ENCODE measurements at regions not wholly inside any gene's neighbourhood (a gene's known extent, or its start where the extent isn't known, plus 50 kb on each side); places are given as distances from the start of the nearest gene placed in this dataset.

DNA sequence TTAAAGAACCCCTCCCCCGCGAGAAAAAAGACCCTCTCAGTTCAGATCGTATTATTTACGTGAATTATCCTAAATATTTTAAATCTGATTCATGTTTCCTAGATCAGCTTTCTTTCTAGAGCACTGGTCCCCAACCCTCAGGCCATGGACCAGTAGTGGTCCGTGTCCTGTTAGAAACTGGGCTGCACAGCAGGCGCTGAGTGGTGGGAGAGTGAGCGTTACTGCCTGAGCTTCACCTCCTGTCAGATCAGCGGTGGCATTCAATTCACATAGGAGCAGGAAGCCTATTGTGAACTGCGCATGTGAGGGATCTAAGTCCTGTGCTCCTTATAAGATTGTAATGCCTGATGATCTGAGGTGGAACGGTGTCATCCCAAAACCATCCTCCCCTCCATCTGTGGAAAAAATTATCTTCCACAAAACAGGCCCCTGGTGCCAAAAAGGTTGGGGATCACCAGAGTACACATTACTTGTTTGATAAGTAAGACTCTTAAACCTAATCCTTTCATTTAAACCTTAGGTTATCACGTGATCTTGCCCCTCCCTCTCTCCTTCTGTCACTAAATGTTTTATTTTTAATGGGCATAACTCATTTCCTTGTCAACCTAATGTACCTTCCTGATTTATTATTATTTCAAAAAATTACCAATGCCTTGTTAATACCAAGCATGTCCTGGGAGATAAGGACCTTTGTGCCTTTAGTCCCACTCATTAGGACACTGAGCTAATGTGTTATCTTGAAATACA, 442.9 kb downstream of the TLL1 start:
- H3K4me3 Mint-ChIP-seq (ENCODE audit: low read depth, unreplicated experiment): no peak overlapping the region
- H3K27ac Mint-ChIP-seq (ENCODE audit: unreplicated experiment): no peak overlapping the region
- no TSS peak for BruUV-seq (replicated peaks)
- H3K4me1 Mint-ChIP-seq (ENCODE audit: low read depth, unreplicated experiment): peaks cover 13% of the 10 kb centered on the region
- no peaks in the 10 kb centered on the region for H3K36me3 Mint-ChIP-seq (ENCODE audit: insufficient read depth, unreplicated experiment)
- TF ChIP-seq, protein P1, sequence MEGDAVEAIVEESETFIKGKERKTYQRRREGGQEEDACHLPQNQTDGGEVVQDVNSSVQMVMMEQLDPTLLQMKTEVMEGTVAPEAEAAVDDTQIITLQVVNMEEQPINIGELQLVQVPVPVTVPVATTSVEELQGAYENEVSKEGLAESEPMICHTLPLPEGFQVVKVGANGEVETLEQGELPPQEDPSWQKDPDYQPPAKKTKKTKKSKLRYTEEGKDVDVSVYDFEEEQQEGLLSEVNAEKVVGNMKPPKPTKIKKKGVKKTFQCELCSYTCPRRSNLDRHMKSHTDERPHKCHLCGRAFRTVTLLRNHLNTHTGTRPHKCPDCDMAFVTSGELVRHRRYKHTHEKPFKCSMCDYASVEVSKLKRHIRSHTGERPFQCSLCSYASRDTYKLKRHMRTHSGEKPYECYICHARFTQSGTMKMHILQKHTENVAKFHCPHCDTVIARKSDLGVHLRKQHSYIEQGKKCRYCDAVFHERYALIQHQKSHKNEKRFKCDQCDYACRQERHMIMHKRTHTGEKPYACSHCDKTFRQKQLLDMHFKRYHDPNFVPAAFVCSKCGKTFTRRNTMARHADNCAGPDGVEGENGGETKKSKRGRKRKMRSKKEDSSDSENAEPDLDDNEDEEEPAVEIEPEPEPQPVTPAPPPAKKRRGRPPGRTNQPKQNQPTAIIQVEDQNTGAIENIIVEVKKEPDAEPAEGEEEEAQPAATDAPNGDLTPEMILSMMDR (IDR thresholded peaks at IDR 0.05; ENCODE audit: unreplicated experiment): no peak
- CTCF ChIA-PET: no interaction called here
- H3K27me3 Mint-ChIP-seq (ENCODE audit: unreplicated experiment): no peaks in the 10 kb centered on the region
- intact Hi-C loops (cut with micrococcal nuclease; ENCODE audit: unreplicated experiment): no loop called here
- DNase-seq: no peak
- no peaks in the 10 kb centered on the region for H3K9me3 Mint-ChIP-seq (ENCODE audit: low read depth, unreplicated experiment)

DNA sequence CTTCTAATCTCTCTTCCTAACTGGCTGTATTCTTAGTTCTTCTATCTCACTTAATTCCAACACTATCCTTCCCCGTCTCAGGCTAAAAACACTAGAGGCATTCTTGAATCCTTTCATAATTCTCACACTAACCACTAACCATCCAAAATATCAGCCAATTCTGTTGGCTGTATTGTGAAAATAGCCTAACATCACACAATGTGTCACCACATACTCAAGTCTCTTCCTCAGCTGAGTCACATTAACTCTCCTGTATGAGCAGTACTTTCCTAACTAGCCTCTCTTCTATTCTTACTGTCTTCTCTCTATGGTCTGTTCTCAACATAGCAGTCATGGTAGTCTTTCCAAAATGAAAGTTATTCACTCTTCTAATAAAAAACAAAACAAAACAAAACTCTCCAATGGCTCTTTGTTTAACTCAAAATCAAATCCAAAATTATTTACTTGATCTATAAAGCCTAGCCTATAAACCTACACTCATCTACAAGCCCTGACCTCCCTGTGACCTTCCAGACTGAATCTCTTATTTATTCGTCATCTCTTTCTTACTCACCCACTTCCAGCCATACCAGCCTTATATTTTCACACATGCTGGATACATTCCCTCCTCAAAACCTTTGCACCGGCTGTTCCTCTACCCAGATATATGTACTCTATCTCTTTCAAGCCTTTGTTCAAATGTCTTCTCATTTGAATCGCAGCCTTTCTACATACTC, 445.9 kb downstream of the TLL1 start:
- H3K27me3 Mint-ChIP-seq (ENCODE audit: unreplicated experiment): no peaks in the 10 kb centered on the region
- no peak overlapping the region for H3K4me3 Mint-ChIP-seq (ENCODE audit: low read depth, unreplicated experiment)
- H3K36me3 Mint-ChIP-seq (ENCODE audit: insufficient read depth, unreplicated experiment): no peaks in the 10 kb centered on the region
- TF ChIP-seq, protein P1 (IDR thresholded peaks at IDR 0.05; ENCODE audit: unreplicated experiment): no peak
- no TSS peak for BruUV-seq (replicated peaks)
- DNase-seq: no peak
- CTCF ChIA-PET: no interaction called here
- H3K9me3 Mint-ChIP-seq (ENCODE audit: low read depth, unreplicated experiment): peaks cover 2% of the 10 kb centered on the region
- intact Hi-C loops (cut with micrococcal nuclease; ENCODE audit: unreplicated experiment): no loop called here
- H3K4me1 Mint-ChIP-seq (ENCODE audit: low read depth, unreplicated experiment): peaks cover 13% of the 10 kb centered on the region
- no peak overlapping the region for H3K27ac Mint-ChIP-seq (ENCODE audit: unreplicated experiment)

DNA sequence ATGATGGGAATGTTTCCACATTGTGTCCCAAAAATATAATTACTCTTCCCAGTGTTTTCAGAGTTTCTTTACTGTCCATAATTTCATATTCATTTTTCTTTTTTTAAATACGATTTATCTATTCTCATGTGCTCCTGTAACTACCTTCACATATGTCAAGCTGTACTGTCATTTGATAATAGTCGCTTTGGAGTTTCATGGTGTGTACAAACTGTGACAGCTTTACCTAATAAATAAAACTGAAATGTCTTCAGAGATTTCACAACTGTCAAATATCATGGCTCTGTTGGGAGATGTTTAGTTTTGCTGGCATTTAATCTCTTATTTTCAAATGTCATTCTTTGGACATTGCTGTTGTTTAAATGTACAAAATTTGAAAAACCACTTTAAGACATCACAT, 450.2 kb downstream of the TLL1 start:
- TF ChIP-seq, protein P1 (IDR thresholded peaks at IDR 0.05; ENCODE audit: unreplicated experiment): no peak
- intact Hi-C loops (cut with micrococcal nuclease; ENCODE audit: unreplicated experiment): loop anchor here (5.0 to 10.0 kb wide), 2 partner anchors 156 to 692 kb away; no protein-coding TSS in a partner anchor
- H3K4me3 Mint-ChIP-seq (ENCODE audit: low read depth, unreplicated experiment): no peak overlapping the region
- no peak for DNase-seq
- H3K27me3 Mint-ChIP-seq (ENCODE audit: unreplicated experiment): no peaks in the 10 kb centered on the region
- CTCF ChIA-PET: no interaction called here
- peaks cover 13% of the 10 kb centered on the region for H3K4me1 Mint-ChIP-seq (ENCODE audit: low read depth, unreplicated experiment)
- no peak overlapping the region for H3K27ac Mint-ChIP-seq (ENCODE audit: unreplicated experiment)
- H3K9me3 Mint-ChIP-seq (ENCODE audit: low read depth, unreplicated experiment): peaks cover 2% of the 10 kb centered on the region
- H3K36me3 Mint-ChIP-seq (ENCODE audit: insufficient read depth, unreplicated experiment): no peaks in the 10 kb centered on the region
- no TSS peak for BruUV-seq (replicated peaks)

DNA sequence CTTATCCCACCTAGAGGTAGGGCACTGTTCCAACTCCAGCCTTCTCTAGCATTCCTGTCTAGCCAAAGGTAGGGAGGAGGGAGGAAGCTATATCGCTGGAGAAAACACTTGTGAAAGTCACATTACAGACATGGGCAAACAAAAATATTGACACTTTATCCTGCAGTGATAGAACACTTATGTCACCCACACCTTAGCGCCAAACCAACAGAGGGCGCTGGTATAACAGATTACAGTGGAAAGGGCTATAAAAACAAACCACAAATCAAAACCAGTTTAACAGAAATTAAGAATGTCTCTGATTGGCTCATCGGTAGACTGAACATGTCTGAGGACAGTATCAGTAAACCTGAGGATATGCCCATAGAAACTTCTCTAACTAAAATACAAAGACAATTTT, 451.3 kb downstream of the TLL1 start:
- H3K27ac Mint-ChIP-seq (ENCODE audit: unreplicated experiment): no peak overlapping the region
- no peak overlapping the region for H3K4me3 Mint-ChIP-seq (ENCODE audit: low read depth, unreplicated experiment)
- H3K9me3 Mint-ChIP-seq (ENCODE audit: low read depth, unreplicated experiment): peaks cover 2% of the 10 kb centered on the region
- peaks cover 3% of the 10 kb centered on the region for H3K4me1 Mint-ChIP-seq (ENCODE audit: low read depth, unreplicated experiment)
- BruUV-seq (replicated peaks): no TSS peak
- H3K36me3 Mint-ChIP-seq (ENCODE audit: insufficient read depth, unreplicated experiment): no peaks in the 10 kb centered on the region
- DNase-seq: peak; percentile 50
- CTCF ChIA-PET: no interaction called here
- intact Hi-C loops (cut with micrococcal nuclease; ENCODE audit: unreplicated experiment): loop anchor here (1.0 to 10.0 kb wide), 3 partner anchors 157 to 690 kb away; no protein-coding TSS in a partner anchor
- TF ChIP-seq, protein P1 (IDR thresholded peaks at IDR 0.05; ENCODE audit: unreplicated experiment): peak; percentile 13
- no peaks in the 10 kb centered on the region for H3K27me3 Mint-ChIP-seq (ENCODE audit: unreplicated experiment)

Measured in Calu3 (cell line).